C4-2B (cell line): ENCODE measurements at regions not wholly inside any gene's neighbourhood (a gene's known extent, or its start where the extent isn't known, plus 50 kb on each side); places are given as distances from the start of the nearest gene placed in this dataset.

ENCODE experiments used
- ZFX ChIP-seq: fragments of 450-650 bp; IDR thresholded peaks from 2 replicates; pipeline ENCODE4 v1.6.1; 2017
- TF ChIP-seq, protein P1 (sequence below): fragments of 450-650 bp; conservative IDR thresholded peaks from 2 replicates; pipeline ENCODE4 v1.5.1; 2017; ENCODE audit warnings: mild to moderate bottlenecking

DNA sequence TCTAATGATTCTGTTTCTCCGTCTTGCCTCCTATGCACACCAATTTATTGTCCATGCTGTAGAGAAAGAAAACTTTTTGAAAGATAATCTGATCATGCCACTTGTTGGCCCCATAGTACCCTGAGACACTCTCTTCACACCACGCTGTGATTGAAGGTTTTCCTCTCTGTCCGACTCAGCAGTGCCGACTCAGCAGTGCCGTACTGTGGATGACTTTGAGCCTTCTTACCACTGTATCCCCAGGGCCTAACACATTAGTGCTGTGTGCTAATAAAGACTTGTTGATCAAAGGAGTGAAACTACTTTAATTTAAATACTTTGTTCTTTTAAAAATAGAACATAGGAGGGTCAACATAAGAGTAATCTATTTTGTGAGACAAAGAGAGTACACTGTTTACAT lies 429.6 kb downstream of the KLF12 start:
- TF ChIP-seq, protein P1, sequence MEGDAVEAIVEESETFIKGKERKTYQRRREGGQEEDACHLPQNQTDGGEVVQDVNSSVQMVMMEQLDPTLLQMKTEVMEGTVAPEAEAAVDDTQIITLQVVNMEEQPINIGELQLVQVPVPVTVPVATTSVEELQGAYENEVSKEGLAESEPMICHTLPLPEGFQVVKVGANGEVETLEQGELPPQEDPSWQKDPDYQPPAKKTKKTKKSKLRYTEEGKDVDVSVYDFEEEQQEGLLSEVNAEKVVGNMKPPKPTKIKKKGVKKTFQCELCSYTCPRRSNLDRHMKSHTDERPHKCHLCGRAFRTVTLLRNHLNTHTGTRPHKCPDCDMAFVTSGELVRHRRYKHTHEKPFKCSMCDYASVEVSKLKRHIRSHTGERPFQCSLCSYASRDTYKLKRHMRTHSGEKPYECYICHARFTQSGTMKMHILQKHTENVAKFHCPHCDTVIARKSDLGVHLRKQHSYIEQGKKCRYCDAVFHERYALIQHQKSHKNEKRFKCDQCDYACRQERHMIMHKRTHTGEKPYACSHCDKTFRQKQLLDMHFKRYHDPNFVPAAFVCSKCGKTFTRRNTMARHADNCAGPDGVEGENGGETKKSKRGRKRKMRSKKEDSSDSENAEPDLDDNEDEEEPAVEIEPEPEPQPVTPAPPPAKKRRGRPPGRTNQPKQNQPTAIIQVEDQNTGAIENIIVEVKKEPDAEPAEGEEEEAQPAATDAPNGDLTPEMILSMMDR = no peak
- TF ChIP-seq ZFX = no peak
